ENCODE measurements at regions not wholly inside any gene's neighbourhood (a gene's known extent, or its start where the extent isn't known, plus 50 kb on each side); places are given as distances from the start of the nearest gene placed in this dataset.

- Histone ChIP-seq H3K4me2 (ENCODE audit: low read length) (no peak overlapping the region), H3K79me2 (ENCODE audit: control insufficient read depth, low read length) (no peaks in the 10 kb centered on the region), H3K4me3 (ENCODE audit: low read length) (no peak overlapping the region), H3K27ac (ENCODE audit: low read depth, low read length) (no peak overlapping the region), H3K9me2 (replicated peaks; ENCODE audit: control insufficient read depth, low read length) (no peaks in the 10 kb centered on the region), H3K9me3 (ENCODE audit: control insufficient read depth, insufficient read depth, low read length) (no peaks in the 10 kb centered on the region), H3K36me3 (ENCODE audit: control insufficient read depth, low read length) (no peaks in the 10 kb centered on the region), H4K20me1 (ENCODE audit: control insufficient read depth, insufficient read depth, low read depth, low read length) (no peaks in the 10 kb centered on the region), H3F3A (ENCODE audit: control insufficient read depth, insufficient read depth) (no peaks in the 10 kb centered on the region), H3K27me3 (ENCODE audit: control insufficient read depth, low read length) (peaks cover 32% of the 10 kb centered on the region), H3K4me1 (ENCODE audit: control insufficient read depth, low read length) (no peaks in the 10 kb centered on the region)
- no peak for TF ChIP-seq CTCF (IDR thresholded peaks at IDR 0.05; ENCODE audit: low read depth, low read length, poor library complexity, severe bottlenecking)
- TF ChIP-seq EZH2phosphoT487 (IDR thresholded peaks at IDR 0.05; ENCODE audit: borderline replicate concordance, low read length) = no peak
Measured at GRCh38 chr10:128538671-128539070, 412.4 kb upstream of the MKI67 start.

- H3K9me3 ChIP-seq (ENCODE audit: control insufficient read depth, insufficient read depth, low read length) = no peaks in the 10 kb centered on the region
- H3K4me2 ChIP-seq (ENCODE audit: low read length) = no peak overlapping the region
- no peaks in the 10 kb centered on the region for H4K20me1 ChIP-seq (ENCODE audit: control insufficient read depth, insufficient read depth, low read depth, low read length)
- no peaks in the 10 kb centered on the region for H3K9me2 ChIP-seq (replicated peaks; ENCODE audit: control insufficient read depth, low read length)
- H3K4me3 ChIP-seq (ENCODE audit: low read length) = no peak overlapping the region
- TF ChIP-seq CTCF (IDR thresholded peaks at IDR 0.05; ENCODE audit: low read depth, low read length, poor library complexity, severe bottlenecking) = no peak
- TF ChIP-seq EZH2phosphoT487 (IDR thresholded peaks at IDR 0.05; ENCODE audit: borderline replicate concordance, low read length) = no peak
- H3K27ac ChIP-seq (ENCODE audit: low read depth, low read length) = no peak overlapping the region
- H3K27me3 ChIP-seq (ENCODE audit: control insufficient read depth, low read length) = peaks cover 29% of the 10 kb centered on the region
- no peaks in the 10 kb centered on the region for H3K4me1 ChIP-seq (ENCODE audit: control insufficient read depth, low read length)
- H3K79me2 ChIP-seq (ENCODE audit: control insufficient read depth, low read length) = no peaks in the 10 kb centered on the region
- no peaks in the 10 kb centered on the region for H3K36me3 ChIP-seq (ENCODE audit: control insufficient read depth, low read length)
- H3F3A ChIP-seq (ENCODE audit: control insufficient read depth, insufficient read depth) = no peaks in the 10 kb centered on the region
Measured at GRCh38 chr10:128539510-128540127, 413.4 kb upstream of the MKI67 start.

GRCh38 chr10:128540128-128540762, 414.0 kb upstream of the MKI67 start:
- Histone ChIP-seq H3K9me3 (ENCODE audit: control insufficient read depth, insufficient read depth, low read length) (no peaks in the 10 kb centered on the region), H3K79me2 (ENCODE audit: control insufficient read depth, low read length) (no peaks in the 10 kb centered on the region), H3K4me1 (ENCODE audit: control insufficient read depth, low read length) (no peaks in the 10 kb centered on the region), H3K27ac (ENCODE audit: low read depth, low read length) (no peak overlapping the region), H3K4me3 (ENCODE audit: low read length) (no peak overlapping the region), H3K36me3 (ENCODE audit: control insufficient read depth, low read length) (no peaks in the 10 kb centered on the region), H3K27me3 (ENCODE audit: control insufficient read depth, low read length) (peaks cover 23% of the 10 kb centered on the region), H4K20me1 (ENCODE audit: control insufficient read depth, insufficient read depth, low read depth, low read length) (no peaks in the 10 kb centered on the region), H3K9me2 (replicated peaks; ENCODE audit: control insufficient read depth, low read length) (no peaks in the 10 kb centered on the region), H3K4me2 (ENCODE audit: low read length) (no peak overlapping the region), H3F3A (ENCODE audit: control insufficient read depth, insufficient read depth) (no peaks in the 10 kb centered on the region)
- TF ChIP-seq CTCF (IDR thresholded peaks at IDR 0.05; ENCODE audit: low read depth, low read length, poor library complexity, severe bottlenecking) (no peak), EZH2phosphoT487 (IDR thresholded peaks at IDR 0.05; ENCODE audit: borderline replicate concordance, low read length) (no peak)

All from DOHH2 (cell line).